ENCODE measurements at regions not wholly inside any gene's neighbourhood (a gene's known extent, or its start where the extent isn't known, plus 50 kb on each side); places are given as distances from the start of the nearest gene placed in this dataset.

- TF ChIP-seq, protein P1, sequence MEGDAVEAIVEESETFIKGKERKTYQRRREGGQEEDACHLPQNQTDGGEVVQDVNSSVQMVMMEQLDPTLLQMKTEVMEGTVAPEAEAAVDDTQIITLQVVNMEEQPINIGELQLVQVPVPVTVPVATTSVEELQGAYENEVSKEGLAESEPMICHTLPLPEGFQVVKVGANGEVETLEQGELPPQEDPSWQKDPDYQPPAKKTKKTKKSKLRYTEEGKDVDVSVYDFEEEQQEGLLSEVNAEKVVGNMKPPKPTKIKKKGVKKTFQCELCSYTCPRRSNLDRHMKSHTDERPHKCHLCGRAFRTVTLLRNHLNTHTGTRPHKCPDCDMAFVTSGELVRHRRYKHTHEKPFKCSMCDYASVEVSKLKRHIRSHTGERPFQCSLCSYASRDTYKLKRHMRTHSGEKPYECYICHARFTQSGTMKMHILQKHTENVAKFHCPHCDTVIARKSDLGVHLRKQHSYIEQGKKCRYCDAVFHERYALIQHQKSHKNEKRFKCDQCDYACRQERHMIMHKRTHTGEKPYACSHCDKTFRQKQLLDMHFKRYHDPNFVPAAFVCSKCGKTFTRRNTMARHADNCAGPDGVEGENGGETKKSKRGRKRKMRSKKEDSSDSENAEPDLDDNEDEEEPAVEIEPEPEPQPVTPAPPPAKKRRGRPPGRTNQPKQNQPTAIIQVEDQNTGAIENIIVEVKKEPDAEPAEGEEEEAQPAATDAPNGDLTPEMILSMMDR (IDR thresholded peaks at IDR 0.05) = no peak
- no peak for TF ChIP-seq ZFX (IDR thresholded peaks at IDR 0.05; ENCODE audit: borderline replicate concordance)
- no peak overlapping the region for H3K27ac ChIP-seq
Observed at GRCh38 chr12:46433829-46434228, 61.3 kb upstream of the SLC38A2 start.

DNA sequence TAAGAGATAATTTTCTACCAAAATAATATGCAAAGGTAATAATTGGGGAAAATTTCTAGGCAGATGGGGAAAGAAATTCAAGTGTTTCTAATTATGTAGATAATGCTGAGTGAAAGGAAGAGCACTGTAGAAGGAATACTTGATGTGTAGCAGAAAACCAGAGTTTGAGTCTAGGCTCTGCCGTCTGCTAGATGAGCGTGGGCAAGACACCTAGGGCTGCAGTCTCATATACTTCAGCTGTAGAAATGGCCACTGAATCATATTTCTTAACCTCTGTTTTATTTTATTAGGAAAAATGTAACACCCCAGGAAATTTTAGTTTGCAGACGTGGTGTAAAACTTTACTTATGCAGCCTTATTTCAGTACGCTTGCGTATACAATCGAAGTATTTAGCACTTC, 59.8 kb upstream of the SLC38A2 start:
- TF ChIP-seq, protein P1 (IDR thresholded peaks at IDR 0.05) = no peak
- no peak for TF ChIP-seq ZFX (IDR thresholded peaks at IDR 0.05; ENCODE audit: borderline replicate concordance)

GRCh38 chr12:46430340-46430948, 57.9 kb upstream of the SLC38A2 start:
- no peak overlapping the region for H3K27ac ChIP-seq

More for the DNA sequence above, 59.8 kb upstream of the SLC38A2 start:
- H3K27ac ChIP-seq = no peak overlapping the region

More at GRCh38 chr12:46430340-46430948, 57.9 kb upstream of the SLC38A2 start:
- TF ChIP-seq, protein P1 (IDR thresholded peaks at IDR 0.05) = no peak
- no peak for TF ChIP-seq ZFX (IDR thresholded peaks at IDR 0.05; ENCODE audit: borderline replicate concordance)
